ENCODE measurements at regions not wholly inside any gene's neighbourhood (a gene's known extent, or its start where the extent isn't known, plus 50 kb on each side); places are given as distances from the start of the nearest gene placed in this dataset.
"Not testable (repeated sequence)": the region's sequence is repeated elsewhere in the genome, so short reads cannot be mapped to it uniquely, and the experiment has no call there.

GRCh38 chr17:20689170-20689749 lies 109.7 kb downstream of the CDRT15L2 start:
- TF ChIP-seq, protein P1, sequence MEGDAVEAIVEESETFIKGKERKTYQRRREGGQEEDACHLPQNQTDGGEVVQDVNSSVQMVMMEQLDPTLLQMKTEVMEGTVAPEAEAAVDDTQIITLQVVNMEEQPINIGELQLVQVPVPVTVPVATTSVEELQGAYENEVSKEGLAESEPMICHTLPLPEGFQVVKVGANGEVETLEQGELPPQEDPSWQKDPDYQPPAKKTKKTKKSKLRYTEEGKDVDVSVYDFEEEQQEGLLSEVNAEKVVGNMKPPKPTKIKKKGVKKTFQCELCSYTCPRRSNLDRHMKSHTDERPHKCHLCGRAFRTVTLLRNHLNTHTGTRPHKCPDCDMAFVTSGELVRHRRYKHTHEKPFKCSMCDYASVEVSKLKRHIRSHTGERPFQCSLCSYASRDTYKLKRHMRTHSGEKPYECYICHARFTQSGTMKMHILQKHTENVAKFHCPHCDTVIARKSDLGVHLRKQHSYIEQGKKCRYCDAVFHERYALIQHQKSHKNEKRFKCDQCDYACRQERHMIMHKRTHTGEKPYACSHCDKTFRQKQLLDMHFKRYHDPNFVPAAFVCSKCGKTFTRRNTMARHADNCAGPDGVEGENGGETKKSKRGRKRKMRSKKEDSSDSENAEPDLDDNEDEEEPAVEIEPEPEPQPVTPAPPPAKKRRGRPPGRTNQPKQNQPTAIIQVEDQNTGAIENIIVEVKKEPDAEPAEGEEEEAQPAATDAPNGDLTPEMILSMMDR (IDR thresholded peaks at IDR 0.05; ENCODE audit: poor library complexity), result not testable (repeated sequence)
- TF ChIP-seq EZH2 (IDR thresholded peaks at IDR 0.05; ENCODE audit: borderline replicate concordance), result not testable (repeated sequence)

Measured in hepatocyte (in vitro differentiated cells).